ENCODE measurements at regions not wholly inside any gene's neighbourhood (a gene's known extent, or its start where the extent isn't known, plus 50 kb on each side); places are given as distances from the start of the nearest gene placed in this dataset.

DNA sequence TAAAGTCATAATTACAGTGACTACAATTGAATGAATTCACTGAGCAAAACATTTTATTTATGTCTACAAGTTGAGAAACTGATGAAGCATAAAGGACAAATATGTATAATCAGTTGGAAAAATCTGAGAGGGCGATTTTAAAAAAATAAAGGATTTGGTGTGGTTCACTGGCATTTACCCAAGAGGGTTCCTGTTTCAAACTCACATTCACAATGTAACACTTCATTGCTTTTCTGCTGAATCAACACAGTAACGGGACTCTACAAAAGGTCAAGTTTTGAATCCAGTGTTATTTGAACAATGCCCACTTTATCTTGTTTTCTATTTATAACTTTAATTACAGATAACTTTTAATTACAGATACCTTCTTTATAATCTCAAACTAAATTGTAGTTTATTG, 138.6 kb downstream of the NUDT12 start:
- Histone ChIP-seq H3K4me3 (no peak overlapping the region), H3K27me3 (no peaks in the 10 kb centered on the region), H3K36me3 (no peaks in the 10 kb centered on the region), H3K4me1 (peaks cover 6 to 19% of the 10 kb centered on the region in 2 donors), H3K27ac (no peak overlapping the region), H3K9me3 (no peaks in the 10 kb centered on the region)
- in situ Hi-C loops (cut with MboI; ENCODE audit: low sequenced_read_pairs in 4 of 4): no loop called here
- DNase-seq: no peak
- TF ChIP-seq, protein P1, sequence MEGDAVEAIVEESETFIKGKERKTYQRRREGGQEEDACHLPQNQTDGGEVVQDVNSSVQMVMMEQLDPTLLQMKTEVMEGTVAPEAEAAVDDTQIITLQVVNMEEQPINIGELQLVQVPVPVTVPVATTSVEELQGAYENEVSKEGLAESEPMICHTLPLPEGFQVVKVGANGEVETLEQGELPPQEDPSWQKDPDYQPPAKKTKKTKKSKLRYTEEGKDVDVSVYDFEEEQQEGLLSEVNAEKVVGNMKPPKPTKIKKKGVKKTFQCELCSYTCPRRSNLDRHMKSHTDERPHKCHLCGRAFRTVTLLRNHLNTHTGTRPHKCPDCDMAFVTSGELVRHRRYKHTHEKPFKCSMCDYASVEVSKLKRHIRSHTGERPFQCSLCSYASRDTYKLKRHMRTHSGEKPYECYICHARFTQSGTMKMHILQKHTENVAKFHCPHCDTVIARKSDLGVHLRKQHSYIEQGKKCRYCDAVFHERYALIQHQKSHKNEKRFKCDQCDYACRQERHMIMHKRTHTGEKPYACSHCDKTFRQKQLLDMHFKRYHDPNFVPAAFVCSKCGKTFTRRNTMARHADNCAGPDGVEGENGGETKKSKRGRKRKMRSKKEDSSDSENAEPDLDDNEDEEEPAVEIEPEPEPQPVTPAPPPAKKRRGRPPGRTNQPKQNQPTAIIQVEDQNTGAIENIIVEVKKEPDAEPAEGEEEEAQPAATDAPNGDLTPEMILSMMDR (IDR thresholded peaks at IDR 0.05 in 4 of 5, conservative IDR thresholded peaks at IDR 0.05 in 1 of 5): no peak
- TF ChIP-seq POLR2A (IDR thresholded peaks at IDR 0.05): no peak
- intact Hi-C loops (cut with DNase I; ENCODE audit: low total_unique reads): no loop called here
- ATAC-seq: no peak

DNA sequence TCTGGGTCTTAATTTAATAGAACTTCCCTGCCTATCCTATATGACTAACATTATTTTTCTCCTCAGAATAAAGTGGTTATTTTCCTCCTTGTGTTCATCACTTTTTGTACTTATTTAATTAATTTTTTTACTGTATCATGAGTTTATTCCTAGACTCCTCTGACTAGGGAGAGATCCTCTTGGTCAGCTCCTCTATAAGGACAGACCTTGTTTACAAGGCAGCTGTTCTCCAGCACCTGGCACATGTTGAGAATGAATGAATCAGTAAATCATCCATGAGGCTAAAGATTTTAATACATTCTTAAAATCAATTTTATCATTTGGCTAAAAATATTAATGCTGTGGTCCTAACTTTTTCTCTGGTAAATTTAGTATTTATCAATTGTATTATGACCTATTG, 139.8 kb downstream of the NUDT12 start:
- ATAC-seq (no peak), DNase-seq (no peak)
- Histone ChIP-seq H3K27me3 (no peaks in the 10 kb centered on the region), H3K9me3 (no peaks in the 10 kb centered on the region), H3K36me3 (no peaks in the 10 kb centered on the region), H3K27ac (no peak overlapping the region), H3K4me3 (no peak overlapping the region), H3K4me1 (peaks cover 6% of the 10 kb centered on the region in 2 donors)
- in situ Hi-C loops (cut with MboI; ENCODE audit: low sequenced_read_pairs in 4 of 4) (no loop called here), intact Hi-C loops (cut with DNase I; ENCODE audit: low total_unique reads) (no loop called here)
- TF ChIP-seq POLR2A (IDR thresholded peaks at IDR 0.05): no peak
- TF ChIP-seq, protein P1 (IDR thresholded peaks at IDR 0.05 in 4 of 5, conservative IDR thresholded peaks at IDR 0.05 in 1 of 5): no peak

DNA sequence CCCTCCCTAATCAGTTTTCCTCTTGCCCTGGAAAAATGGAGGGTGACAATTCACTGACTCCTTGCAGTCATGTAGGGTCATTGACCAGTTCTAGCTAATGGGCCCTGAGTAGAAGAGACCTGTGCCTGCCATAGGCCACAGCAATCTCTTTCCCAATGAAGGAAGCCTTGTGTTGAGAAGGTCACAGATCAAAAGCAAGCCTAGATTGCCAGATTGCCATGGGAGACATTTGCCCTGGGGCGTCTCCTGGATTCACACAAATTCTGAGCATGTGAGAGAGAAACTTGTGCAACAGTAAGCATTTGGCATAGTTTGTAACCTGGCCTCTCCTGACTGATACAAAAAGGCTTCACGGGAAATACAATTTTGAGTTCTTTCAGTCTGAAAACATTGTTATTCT, 148.0 kb downstream of the NUDT12 start:
- intact Hi-C loops (cut with DNase I; ENCODE audit: low total_unique reads): no loop called here
- no peaks in the 10 kb centered on the region for H3K9me3 ChIP-seq
- no peak overlapping the region for H3K4me3 ChIP-seq
- no peaks in the 10 kb centered on the region for H3K27me3 ChIP-seq
- no peaks in the 10 kb centered on the region for H3K36me3 ChIP-seq
- TF ChIP-seq, protein P1 (IDR thresholded peaks at IDR 0.05 in 4 of 5, conservative IDR thresholded peaks at IDR 0.05 in 1 of 5): no peak
- TF ChIP-seq POLR2A (IDR thresholded peaks at IDR 0.05): no peak
- ATAC-seq: no peak
- H3K4me1 ChIP-seq: no peaks in the 10 kb centered on the region
- H3K27ac ChIP-seq: no peak overlapping the region
- DNase-seq: no peak
- in situ Hi-C loops (cut with MboI; ENCODE audit: low sequenced_read_pairs in 4 of 4): no loop called here

DNA sequence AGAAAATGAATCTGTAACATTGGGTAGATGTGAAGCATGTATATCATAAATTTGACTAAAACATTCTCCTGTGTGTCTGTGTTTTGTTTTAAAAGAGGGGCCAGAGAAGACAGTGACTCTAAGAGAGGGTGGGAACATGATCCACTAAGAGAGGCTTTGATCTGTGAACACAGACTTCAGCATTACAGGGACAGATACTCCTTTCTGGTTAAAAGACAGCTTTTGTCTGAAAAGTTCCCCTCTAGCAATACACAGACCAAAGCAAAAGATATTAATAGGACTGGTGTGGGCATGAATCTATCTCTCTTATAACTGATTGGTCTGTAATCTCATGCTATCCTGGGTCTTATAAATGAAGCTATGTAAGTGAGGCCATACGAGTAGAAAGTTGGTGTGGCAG, 150.9 kb downstream of the NUDT12 start:
- no peak overlapping the region for H3K27ac ChIP-seq
- TF ChIP-seq POLR2A (IDR thresholded peaks at IDR 0.05): no peak
- TF ChIP-seq, protein P1 (IDR thresholded peaks at IDR 0.05 in 4 of 5, conservative IDR thresholded peaks at IDR 0.05 in 1 of 5): no peak
- no peaks in the 10 kb centered on the region for H3K27me3 ChIP-seq
- no peak overlapping the region for H3K4me3 ChIP-seq
- H3K9me3 ChIP-seq: no peaks in the 10 kb centered on the region
- in situ Hi-C loops (cut with MboI; ENCODE audit: low sequenced_read_pairs in 4 of 4) (no loop called here), intact Hi-C loops (cut with DNase I; ENCODE audit: low total_unique reads) (no loop called here)
- DNase-seq (no peak), ATAC-seq (no peak)
- no peaks in the 10 kb centered on the region for H3K36me3 ChIP-seq
- no peaks in the 10 kb centered on the region for H3K4me1 ChIP-seq

DNA sequence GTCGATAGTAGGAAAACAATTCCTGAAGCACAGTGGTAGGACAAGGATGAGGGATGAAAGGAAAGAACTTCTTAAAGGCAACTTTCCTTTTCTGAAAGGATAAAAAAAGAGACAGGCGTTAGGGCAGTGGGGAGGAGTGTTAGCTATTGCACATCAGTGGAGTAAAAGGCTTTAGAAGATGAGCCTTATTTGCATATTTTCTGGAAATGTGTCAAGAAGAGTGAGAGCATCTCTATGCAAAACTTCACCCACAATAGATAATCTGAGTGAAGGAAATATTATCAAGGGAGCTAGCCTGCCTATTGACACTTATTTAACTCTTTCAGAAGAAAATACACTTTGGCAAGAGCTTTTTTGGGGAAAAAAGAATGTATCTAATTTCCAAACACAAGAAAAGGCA, 151.6 kb downstream of the MACIR start:
- Histone ChIP-seq H3K27ac (no peak overlapping the region), H3K9me3 (no peaks in the 10 kb centered on the region), H3K36me3 (no peaks in the 10 kb centered on the region), H3K4me3 (no peak overlapping the region), H3K4me1 (no peaks in the 10 kb centered on the region), H3K27me3 (no peaks in the 10 kb centered on the region)
- in situ Hi-C loops (cut with MboI; ENCODE audit: low sequenced_read_pairs in 4 of 4) (no loop called here), intact Hi-C loops (cut with DNase I; ENCODE audit: low total_unique reads) (no loop called here)
- no peak for TF ChIP-seq POLR2A (IDR thresholded peaks at IDR 0.05)
- TF ChIP-seq, protein P1 (IDR thresholded peaks at IDR 0.05 in 4 of 5, conservative IDR thresholded peaks at IDR 0.05 in 1 of 5): no peak
- DNase-seq (no peak), ATAC-seq (no peak)

Measured in gastrocnemius medialis (tissue), 4 donors.